ENCODE measurements at regions not wholly inside any gene's neighbourhood (a gene's known extent, or its start where the extent isn't known, plus 50 kb on each side); places are given as distances from the start of the nearest gene placed in this dataset.

- TF ChIP-seq CTCF (IDR thresholded peaks at IDR 0.05; ENCODE audit: low read depth, low read length) (no peak), EZH2phosphoT487 (IDR thresholded peaks at IDR 0.05; ENCODE audit: low read depth) (no peak)
These were observed 461.6 kb downstream of the ETS1 start for GRCh38 chr11:128125723-128126122.

All from OCI-LY3 (cell line).